Karpas-422 (cell line): ENCODE measurements at regions not wholly inside any gene's neighbourhood (a gene's known extent, or its start where the extent isn't known, plus 50 kb on each side); places are given as distances from the start of the nearest gene placed in this dataset.

Experiments used
- DNase-seq: peaks from one replicate; pipeline ENCODE4 v3.0.0-alpha.2; 2015
- H2AFZ ChIP-seq: fragments of 200-600 bp; sonication (generic); 2 replicates; pipeline ENCODE4 v1.6.1; 2014; ENCODE audit warnings: antibody characterized with exemption, low read length, mixed read lengths
- H3K27ac ChIP-seq: fragments of 200-600 bp; sonication (generic); 2 replicates; pipeline ENCODE4 v1.5.1; 2014; ENCODE audit warnings: mild to moderate bottlenecking, low read length, moderate library complexity
- H3K27me3 ChIP-seq: fragments of 200-600 bp; sonication (generic); 2 replicates; pipeline ENCODE4 v1.6.1; 2014; ENCODE audit warnings: low read length, mixed read lengths
- H3K36me3 ChIP-seq: fragments of 200-600 bp; sonication (generic); 2 replicates; pipeline ENCODE4 v1.6.1; 2014; ENCODE audit warnings: low read length, mixed read lengths; ENCODE audit not compliant: insufficient read depth
- H3K4me1 ChIP-seq: fragments of 200-600 bp; sonication (generic); 2 replicates; pipeline ENCODE4 v1.6.1; 2014; ENCODE audit warnings: mild to moderate bottlenecking, low read length, mixed read lengths
- H3K4me2 ChIP-seq: fragments of 200-600 bp; sonication (generic); 2 replicates; pipeline ENCODE4 v1.6.1; 2014; ENCODE audit warnings: low read length, low read depth, mild to moderate bottlenecking; ENCODE audit not compliant: poor library complexity, severe bottlenecking
- H3K4me3 ChIP-seq: fragments of 200-600 bp; sonication (generic); 2 replicates; pipeline ENCODE4 v1.5.1; 2014; ENCODE audit warnings: mild to moderate bottlenecking, antibody characterized with exemption, low read length, mixed read lengths
- H3K79me2 ChIP-seq: fragments of 200-600 bp; sonication (generic); 2 replicates; pipeline ENCODE4 v1.6.1; 2014; ENCODE audit warnings: mild to moderate bottlenecking, low read length, mixed read lengths
- H3K9ac ChIP-seq: fragments of 200-600 bp; sonication (generic); 2 replicates; pipeline ENCODE4 v1.6.0; 2014; ENCODE audit warnings: low read length
- H3K9me2 ChIP-seq: fragments of 200-600 bp; sonication (generic), shearing (Covaris generic); replicated peaks from 2 replicates; pipeline ENCODE4 v1.6.0; 2014; ENCODE audit warnings: mild to moderate bottlenecking, low read length, moderate library complexity; ENCODE audit not compliant: insufficient read depth
- H3K9me3 ChIP-seq: fragments of 300-700, 200-600 bp; sonication (generic); 2 replicates; pipeline ENCODE4 v1.6.1; 2014; ENCODE audit warnings: low read length, mixed read lengths
- H4K20me1 ChIP-seq: fragments of 200-600 bp; sonication (generic); 2 replicates; pipeline ENCODE4 v1.6.1; 2014; ENCODE audit warnings: mild to moderate bottlenecking, antibody characterized with exemption, low read length, low read depth; ENCODE audit not compliant: insufficient read depth

GRCh38 chr9:83177747-83178146 is 114.8 kb upstream of the RASEF start:
- Histone ChIP-seq H3K36me3 (no peaks in the 10 kb centered on the region), H3K4me3 (no peak overlapping the region), H3K4me1 (no peaks in the 10 kb centered on the region), H3K27me3 (no peaks in the 10 kb centered on the region), H4K20me1 (no peaks in the 10 kb centered on the region), H3K79me2 (no peaks in the 10 kb centered on the region), H3K27ac (no peak overlapping the region), H3K9me3 (peaks cover 3% of the 10 kb centered on the region; the same call in 1 of the 2 replicates), H3K9me2 (no peaks in the 10 kb centered on the region), H3K4me2 (no peak overlapping the region), H2AFZ (no peak overlapping the region), H3K9ac (no peak overlapping the region)
- no peak for DNase-seq

- no peaks in the 10 kb centered on the region for H3K79me2 ChIP-seq
- H3K9me2 ChIP-seq = no peaks in the 10 kb centered on the region
- no peak overlapping the region for H3K4me2 ChIP-seq
Observed at GRCh38 chr9:83167126-83167525, 104.2 kb upstream of the RASEF start.

GRCh38 chr9:83166372-83166771 is 103.4 kb upstream of the RASEF start:
- Histone ChIP-seq H3K27me3 (no peaks in the 10 kb centered on the region), H3K4me2 (no peak overlapping the region), H2AFZ (no peak overlapping the region), H3K36me3 (no peaks in the 10 kb centered on the region), H4K20me1 (no peaks in the 10 kb centered on the region), H3K4me1 (no peaks in the 10 kb centered on the region), H3K9me3 (no peaks in the 10 kb centered on the region), H3K9me2 (no peaks in the 10 kb centered on the region), H3K9ac (no peak overlapping the region), H3K79me2 (no peaks in the 10 kb centered on the region), H3K27ac (no peak overlapping the region), H3K4me3 (no peak overlapping the region)
- DNase-seq = no peak

More at GRCh38 chr9:83167126-83167525, 104.2 kb upstream of the RASEF start:
- Histone ChIP-seq H3K4me1 (no peaks in the 10 kb centered on the region), H3K36me3 (no peaks in the 10 kb centered on the region), H3K9me3 (no peaks in the 10 kb centered on the region), H3K4me3 (no peak overlapping the region), H2AFZ (no peak overlapping the region), H3K27me3 (no peaks in the 10 kb centered on the region), H3K27ac (no peak overlapping the region), H4K20me1 (no peaks in the 10 kb centered on the region), H3K9ac (no peak overlapping the region)
- no peak for DNase-seq

GRCh38 chr9:83155733-83156132 is 92.8 kb upstream of the RASEF start:
- Histone ChIP-seq H4K20me1 (no peaks in the 10 kb centered on the region), H3K4me2 (no peak overlapping the region), H3K9me3 (no peaks in the 10 kb centered on the region; the same call in 1 of the 2 replicates), H3K9ac (no peak overlapping the region), H3K27ac (no peak overlapping the region), H3K9me2 (no peaks in the 10 kb centered on the region), H3K36me3 (no peaks in the 10 kb centered on the region), H3K27me3 (no peaks in the 10 kb centered on the region), H2AFZ (no peak overlapping the region), H3K4me3 (no peak overlapping the region), H3K4me1 (no peaks in the 10 kb centered on the region), H3K79me2 (no peaks in the 10 kb centered on the region)
- DNase-seq = no peak

GRCh38 chr9:83154821-83155220 is 91.9 kb upstream of the RASEF start:
- H3K9me2 ChIP-seq = no peaks in the 10 kb centered on the region
- H2AFZ ChIP-seq = no peak overlapping the region
- H3K4me1 ChIP-seq = no peaks in the 10 kb centered on the region
- H3K27ac ChIP-seq = no peak overlapping the region
- DNase-seq = no peak
- no peak overlapping the region for H3K4me2 ChIP-seq
- no peaks in the 10 kb centered on the region for H3K27me3 ChIP-seq
- H3K9ac ChIP-seq = no peak overlapping the region
- no peak overlapping the region for H3K4me3 ChIP-seq
- H3K36me3 ChIP-seq = no peaks in the 10 kb centered on the region
- H3K9me3 ChIP-seq = no peaks in the 10 kb centered on the region; the same call in 1 of the 2 replicates
- H3K79me2 ChIP-seq = no peaks in the 10 kb centered on the region
- H4K20me1 ChIP-seq = no peaks in the 10 kb centered on the region

GRCh38 chr9:83154087-83154736 is 91.3 kb upstream of the RASEF start:
- no peak overlapping the region for H3K9ac ChIP-seq
- H2AFZ ChIP-seq = no peak overlapping the region
- no peaks in the 10 kb centered on the region for H3K4me1 ChIP-seq
- no peaks in the 10 kb centered on the region for H3K9me2 ChIP-seq
- H3K27ac ChIP-seq = no peak overlapping the region
- H3K36me3 ChIP-seq = no peaks in the 10 kb centered on the region
- H3K27me3 ChIP-seq = no peaks in the 10 kb centered on the region
- no peak overlapping the region for H3K4me2 ChIP-seq
- H3K4me3 ChIP-seq = no peak overlapping the region
- DNase-seq = no peak
- H4K20me1 ChIP-seq = no peaks in the 10 kb centered on the region
- H3K79me2 ChIP-seq = no peaks in the 10 kb centered on the region
- H3K9me3 ChIP-seq = no peaks in the 10 kb centered on the region; the same call in 1 of the 2 replicates

- Histone ChIP-seq H3K9me2 (no peaks in the 10 kb centered on the region), H3K4me2 (no peak overlapping the region), H3K27ac (no peak overlapping the region), H3K9me3 (no peaks in the 10 kb centered on the region; the same call in 1 of the 2 replicates), H3K27me3 (no peaks in the 10 kb centered on the region), H3K4me1 (no peaks in the 10 kb centered on the region), H3K36me3 (no peaks in the 10 kb centered on the region), H3K4me3 (no peak overlapping the region), H3K79me2 (no peaks in the 10 kb centered on the region), H2AFZ (no peak overlapping the region), H3K9ac (no peak overlapping the region), H4K20me1 (no peaks in the 10 kb centered on the region)
- no peak for DNase-seq
Observed at GRCh38 chr9:83153030-83153429, 90.1 kb upstream of the RASEF start.

GRCh38 chr9:83151627-83152137 is 88.7 kb upstream of the RASEF start:
- no peaks in the 10 kb centered on the region for H3K4me1 ChIP-seq
- no peak overlapping the region for H3K4me2 ChIP-seq
- no peak overlapping the region for H2AFZ ChIP-seq
- DNase-seq = no peak
- no peaks in the 10 kb centered on the region for H3K27me3 ChIP-seq
- H3K27ac ChIP-seq = no peak overlapping the region
- H3K9ac ChIP-seq = no peak overlapping the region
- no peaks in the 10 kb centered on the region for H3K9me2 ChIP-seq
- H3K4me3 ChIP-seq = no peak overlapping the region
- no peaks in the 10 kb centered on the region for H3K79me2 ChIP-seq
- H4K20me1 ChIP-seq = no peaks in the 10 kb centered on the region
- no peaks in the 10 kb centered on the region; the same call in 1 of the 2 replicates for H3K9me3 ChIP-seq
- H3K36me3 ChIP-seq = no peaks in the 10 kb centered on the region
